GM19455 (cell line): ENCODE measurements at regions not wholly inside any gene's neighbourhood (a gene's known extent, or its start where the extent isn't known, plus 50 kb on each side); places are given as distances from the start of the nearest gene placed in this dataset.
"Not testable (repeated sequence)": the region's sequence is repeated elsewhere in the genome, so short reads cannot be mapped to it uniquely, and the experiment has no call there.

Experiments used
- ATAC-seq: cut with Tn5 transposase; IDR thresholded peaks from one replicate; pipeline ENCODE4 v1.9.1; 2021; ENCODE audit not compliant: unreplicated experiment

GRCh38 chr7:86375602-86376001, 268.1 kb upstream of the GRM3 start:
- ATAC-seq: not testable (repeated sequence)

GRCh38 chr7:86372262-86372661, 271.4 kb upstream of the GRM3 start:
- ATAC-seq: no peak

GRCh38 chr7:86366946-86367345, 276.8 kb upstream of the GRM3 start:
- no peak for ATAC-seq

GRCh38 chr7:86340407-86340806, 303.3 kb upstream of the GRM3 start:
- ATAC-seq: not testable (repeated sequence)

- no peak for ATAC-seq
Measured at GRCh38 chr7:86339051-86339450, 304.7 kb upstream of the GRM3 start.

- ATAC-seq: no peak
Measured at GRCh38 chr7:86328801-86329433, 314.8 kb upstream of the GRM3 start.

- no peak for ATAC-seq
Measured at GRCh38 chr7:86326847-86327246, 316.9 kb upstream of the GRM3 start.

- ATAC-seq: no peak
Measured at GRCh38 chr7:86320889-86321288, 322.8 kb upstream of the GRM3 start.

- no peak for ATAC-seq
Measured at GRCh38 chr7:86320341-86320740, 323.4 kb upstream of the GRM3 start.

GRCh38 chr7:86313842-86314241, 329.9 kb upstream of the GRM3 start:
- ATAC-seq: no peak

- no peak for ATAC-seq
Measured at GRCh38 chr7:86301301-86301700, 342.4 kb upstream of the GRM3 start.

- no peak for ATAC-seq
Measured at GRCh38 chr7:86295526-86295925, 348.2 kb upstream of the GRM3 start.

GRCh38 chr7:86282014-86282682, 361.6 kb upstream of the GRM3 start:
- ATAC-seq: no peak

- no peak for ATAC-seq
Measured at GRCh38 chr7:86280150-86280549, 363.6 kb upstream of the GRM3 start.

- ATAC-seq: no peak
Measured at GRCh38 chr7:86262781-86263180, 380.9 kb upstream of the GRM3 start.

GRCh38 chr7:86257894-86258293, 385.8 kb upstream of the GRM3 start:
- ATAC-seq: no peak

- ATAC-seq: no peak
Measured at GRCh38 chr7:86252406-86252805, 391.3 kb upstream of the GRM3 start.

- no peak for ATAC-seq
Measured at GRCh38 chr7:86248977-86249376, 394.7 kb upstream of the GRM3 start.

GRCh38 chr7:86243171-86243570, 400.5 kb upstream of the GRM3 start:
- no peak for ATAC-seq

GRCh38 chr7:86226191-86226590, 417.5 kb upstream of the GRM3 start:
- no peak for ATAC-seq

GRCh38 chr7:86222806-86223205, 420.9 kb upstream of the GRM3 start:
- ATAC-seq: no peak

- ATAC-seq: no peak
Measured at GRCh38 chr7:86214734-86215133, 429.0 kb upstream of the GRM3 start.

GRCh38 chr7:86212976-86213375, 430.7 kb upstream of the GRM3 start:
- no peak for ATAC-seq
